ENCODE measurements at regions not wholly inside any gene's neighbourhood (a gene's known extent, or its start where the extent isn't known, plus 50 kb on each side); places are given as distances from the start of the nearest gene placed in this dataset.

- TF ChIP-seq CTCF (IDR thresholded peaks at IDR 0.05) (no peak), ZFX (IDR thresholded peaks at IDR 0.05; ENCODE audit: borderline replicate concordance) (no peak)
These were observed 418.9 kb upstream of the NRP1 start for GRCh38 chr10:33753389-33753788.
